Cardiac muscle cell (in vitro differentiated cells and primary cell): ENCODE measurements at regions not wholly inside any gene's neighbourhood (a gene's known extent, or its start where the extent isn't known, plus 50 kb on each side); places are given as distances from the start of the nearest gene placed in this dataset.

ENCODE experiments used
- DNase-seq, 2 donors: peaks; one replicate each; pipeline versions ENCODE4 v3.0.0 to v3.0.0-alpha.2; 2010 to 2017; ENCODE audit warnings: low read depth in 1 of 2, low spot score in 1 of 2
- H3K27ac ChIP-seq: fragments of 200-600 bp; sonication (generic); 2 replicates; pipeline ENCODE4 v1.5.1; 2016
- H3K27me3 ChIP-seq: fragments of 200-600 bp; sonication (generic); 2 replicates; pipeline ENCODE4 v1.6.0; 2016; ENCODE audit warnings: control low read depth
- H3K36me3 ChIP-seq: fragments of 200-600 bp; sonication (generic); 2 replicates; pipeline ENCODE4 v1.5.1; 2016; ENCODE audit warnings: control low read depth
- H3K4me1 ChIP-seq: fragments of 200-600 bp; sonication (generic); 2 replicates; pipeline ENCODE4 v1.8.1; 2017; ENCODE audit warnings: low read depth, mild to moderate bottlenecking, mixed run types
- H3K4me3 ChIP-seq: fragments of 200-600 bp; sonication (generic); 2 replicates; pipeline ENCODE4 v1.5.1; 2016; ENCODE audit warnings: mild to moderate bottlenecking
- H3K9me3 ChIP-seq: fragments of 200-600 bp; sonication (generic); 2 replicates; pipeline ENCODE4 v1.5.1; 2017; ENCODE audit warnings: low read depth, mild to moderate bottlenecking, control low read depth
- CTCF ChIP-seq: IDR thresholded peaks from 2 replicates; pipeline ENCODE4 v1.5.1; 2012; ENCODE audit warnings: low read depth, mild to moderate bottlenecking, low read length

- H3K4me3 ChIP-seq, result no peak overlapping the region
- H3K9me3 ChIP-seq, result no peaks in the 10 kb centered on the region
- no peaks in the 10 kb centered on the region for H3K27me3 ChIP-seq
- H3K27ac ChIP-seq, result no peak overlapping the region
- DNase-seq, result no peak
- H3K4me1 ChIP-seq, result no peaks in the 10 kb centered on the region
- H3K36me3 ChIP-seq, result no peaks in the 10 kb centered on the region
- no peak for TF ChIP-seq CTCF
Observed at GRCh38 chr2:181312515-181312927, 144.7 kb upstream of the ITGA4 start.

- Histone ChIP-seq H3K4me1 (no peaks in the 10 kb centered on the region), H3K9me3 (no peaks in the 10 kb centered on the region), H3K27me3 (no peaks in the 10 kb centered on the region), H3K27ac (no peak overlapping the region), H3K4me3 (no peak overlapping the region), H3K36me3 (no peaks in the 10 kb centered on the region)
- TF ChIP-seq CTCF, result no peak
- no peak for DNase-seq
Observed at GRCh38 chr2:181313845-181314244, 143.3 kb upstream of the ITGA4 start.

GRCh38 chr2:181314551-181314950 is 142.6 kb upstream of the ITGA4 start:
- Histone ChIP-seq H3K36me3 (no peaks in the 10 kb centered on the region), H3K4me3 (no peak overlapping the region), H3K9me3 (no peaks in the 10 kb centered on the region), H3K27ac (no peak overlapping the region), H3K4me1 (no peaks in the 10 kb centered on the region), H3K27me3 (no peaks in the 10 kb centered on the region)
- TF ChIP-seq CTCF, result no peak
- no peak for DNase-seq

- no peaks in the 10 kb centered on the region for H3K27me3 ChIP-seq
- no peaks in the 10 kb centered on the region for H3K9me3 ChIP-seq
- no peak for TF ChIP-seq CTCF
- no peaks in the 10 kb centered on the region for H3K36me3 ChIP-seq
- H3K4me1 ChIP-seq, result no peaks in the 10 kb centered on the region
- DNase-seq, result no peak
- H3K4me3 ChIP-seq, result no peak overlapping the region
- H3K27ac ChIP-seq, result no peak overlapping the region
Observed at GRCh38 chr2:181317511-181317910, 139.7 kb upstream of the ITGA4 start.

- Histone ChIP-seq H3K27ac (no peak overlapping the region), H3K9me3 (no peaks in the 10 kb centered on the region), H3K27me3 (no peaks in the 10 kb centered on the region), H3K4me1 (no peaks in the 10 kb centered on the region), H3K4me3 (no peak overlapping the region), H3K36me3 (no peaks in the 10 kb centered on the region)
- DNase-seq, result no peak
- no peak for TF ChIP-seq CTCF
Observed at GRCh38 chr2:181318504-181319280, 138.5 kb upstream of the ITGA4 start.

- no peak for TF ChIP-seq CTCF
Observed at GRCh38 chr2:181319286-181319685, 137.9 kb upstream of the ITGA4 start.

More at GRCh38 chr2:181319286-181319685, 137.9 kb upstream of the ITGA4 start:
- no peak for DNase-seq
- Histone ChIP-seq H3K27me3 (no peaks in the 10 kb centered on the region), H3K36me3 (no peaks in the 10 kb centered on the region), H3K9me3 (no peaks in the 10 kb centered on the region), H3K27ac (no peak overlapping the region), H3K4me3 (no peak overlapping the region), H3K4me1 (no peaks in the 10 kb centered on the region)
